ENCODE measurements at regions not wholly inside any gene's neighbourhood (a gene's known extent, or its start where the extent isn't known, plus 50 kb on each side); places are given as distances from the start of the nearest gene placed in this dataset.
A peak's percentile ranks its signal among the peaks of the same experiment; 100 is the strongest.

- TF ChIP-seq REST (IDR thresholded peaks at IDR 0.05; ENCODE audit: unreplicated experiment) (no peak), ETS1 (IDR thresholded peaks at IDR 0.05) (no peak)
Observed at GRCh38 chr14:87067061-87067460, 925.9 kb downstream of the GALC start (continued).

- Histone ChIP-seq H3K4me2 (no peak overlapping the region), H3K4me1 (ENCODE audit: insufficient read depth) (no peaks in the 10 kb centered on the region), H3K79me2 (replicated peaks; ENCODE audit: insufficient read depth) (no peaks in the 10 kb centered on the region), H3K27ac (ENCODE audit: low read depth) (no peak overlapping the region), H3K4me3 (no peak overlapping the region), H4K20me1 (replicated peaks; ENCODE audit: insufficient read depth) (no peaks in the 10 kb centered on the region), H3K9me2 (ENCODE audit: insufficient read depth) (peaks cover 2% of the 10 kb centered on the region; the same call in 1 of the 2 replicates), H3K36me3 (ENCODE audit: insufficient read depth) (no peaks in the 10 kb centered on the region), H3K27me3 (ENCODE audit: insufficient read depth) (no peaks in the 10 kb centered on the region), H2AFZ (no peak overlapping the region), H3F3A (replicated peaks; ENCODE audit: low read depth) (no peaks in the 10 kb centered on the region)
- no peaks in the 10 kb centered on the region for H3K36me3 Mint-ChIP-seq (ENCODE audit: low read depth)
- no peak for TF ChIP-seq CREB1 (CRISPR knock-in tag; IDR thresholded peaks at IDR 0.05; ENCODE audit: low read depth)
- TF ChIP-seq CTCF (conservative IDR thresholded peaks at IDR 0.05; ENCODE audit: low read depth in 2 of 2): peak; percentile 63 to 69
- TF ChIP-seq EZH2phosphoT487 (IDR thresholded peaks at IDR 0.05; ENCODE audit: unreplicated experiment): no peak
- no peak overlapping the region for H3K27ac Mint-ChIP-seq
- no peaks in the 10 kb centered on the region; the same call in 2 of the 3 replicates for H3K4me1 Mint-ChIP-seq
- H3K27me3 Mint-ChIP-seq (ENCODE audit: insufficient read depth, low read depth, poor library complexity): peaks cover 1% of the 10 kb centered on the region
- H3K9me3 Mint-ChIP-seq: no peaks in the 10 kb centered on the region
- no peak overlapping the region for H3K4me3 Mint-ChIP-seq
- 0 out of 3 replicates have a peak, but pooled peaks have one; percentile 32 for ATAC-seq
- DNase-seq (ENCODE audit: low spot score): peak; percentile 33
Observed at GRCh38 chr14:87066221-87066817, 926.7 kb downstream of the GALC start.

GRCh38 chr14:87065366-87065765 is 927.6 kb downstream of the GALC start:
- Histone ChIP-seq H3K27ac (ENCODE audit: low read depth) (no peak overlapping the region), H3K4me2 (no peak overlapping the region), H3K4me3 (no peak overlapping the region), H3F3A (replicated peaks; ENCODE audit: low read depth) (no peaks in the 10 kb centered on the region), H3K27me3 (ENCODE audit: insufficient read depth) (no peaks in the 10 kb centered on the region), H3K4me1 (ENCODE audit: insufficient read depth) (no peaks in the 10 kb centered on the region), H3K79me2 (replicated peaks; ENCODE audit: insufficient read depth) (no peaks in the 10 kb centered on the region), H2AFZ (no peak overlapping the region), H4K20me1 (replicated peaks; ENCODE audit: insufficient read depth) (no peaks in the 10 kb centered on the region), H3K9me2 (ENCODE audit: insufficient read depth) (no peaks in the 10 kb centered on the region; the same call in 1 of the 2 replicates), H3K36me3 (ENCODE audit: insufficient read depth) (no peaks in the 10 kb centered on the region)
- H3K36me3 Mint-ChIP-seq (ENCODE audit: low read depth): no peaks in the 10 kb centered on the region
- no peak overlapping the region for H3K4me3 Mint-ChIP-seq
- H3K27ac Mint-ChIP-seq: no peak overlapping the region
- DNase-seq (ENCODE audit: low spot score): no peak
- H3K9me3 Mint-ChIP-seq: no peaks in the 10 kb centered on the region
- no peaks in the 10 kb centered on the region; the same call in 2 of the 3 replicates for H3K4me1 Mint-ChIP-seq
- ATAC-seq: no peak
- peaks cover 1% of the 10 kb centered on the region for H3K27me3 Mint-ChIP-seq (ENCODE audit: insufficient read depth, low read depth, poor library complexity)
- TF ChIP-seq CTCF (conservative IDR thresholded peaks at IDR 0.05; ENCODE audit: low read depth in 2 of 2) (no peak), ETS1 (IDR thresholded peaks at IDR 0.05) (no peak), JUNB (IDR thresholded peaks at IDR 0.05; ENCODE audit: unreplicated experiment) (no peak), ZNF114 (CRISPR knock-in tag; IDR thresholded peaks at IDR 0.05) (no peak), EZH2 (IDR thresholded peaks at IDR 0.05; ENCODE audit: low read depth, unreplicated experiment) (no peak), POLR2AphosphoS5 (IDR thresholded peaks at IDR 0.05; ENCODE audit: low read depth) (no peak), EZH2phosphoT487 (IDR thresholded peaks at IDR 0.05; ENCODE audit: unreplicated experiment) (no peak), CREB1 (CRISPR knock-in tag; IDR thresholded peaks at IDR 0.05; ENCODE audit: low read depth) (no peak)

Data from GM23338 (cell line).